MCF 10A (cell line): ENCODE measurements at regions not wholly inside any gene's neighbourhood (a gene's known extent, or its start where the extent isn't known, plus 50 kb on each side); places are given as distances from the start of the nearest gene placed in this dataset.

Experiments used
- BruUV-seq: library from RNA; stranded (reverse); fragments of 400-500 nt; replicated peaks from 2 replicates; lab custom pipeline; 2021; lab: Mats Ljungman, UMichigan
- CTCF ChIA-PET: fragments of 300-600 bp; sonication (Branson Sonifier 250); formaldehyde crosslinking; extraction: SDS; loops from one replicate; lab custom pipeline; 2021; ENCODE audit warnings: antibody characterized with exemption, inconsistent platforms; lab: Yijun Ruan, JAX
- POLR2A ChIA-PET: fragments of 300-600, 350-650 bp; sonication (Branson Sonifier 250); formaldehyde crosslinking; extraction: SDS; loops from one replicate; lab custom pipeline; 2020; ENCODE audit warnings: antibody characterized with exemption, inconsistent platforms; lab: Yijun Ruan, JAX
- DNase-seq: peaks from one replicate; pipeline ENCODE4 v3.0.0-alpha.2; 2018; ENCODE audit not compliant: unreplicated experiment
- H3K27ac Mint-ChIP-seq: one replicate; pipeline ENCODE4 v1.8.0; 2022; ENCODE audit warnings: mild to moderate bottlenecking, low read depth, mixed read lengths; ENCODE audit not compliant: unreplicated experiment
- H3K27me3 Mint-ChIP-seq: one replicate; pipeline ENCODE4 v1.8.0; 2022; ENCODE audit warnings: mixed read lengths; ENCODE audit not compliant: insufficient read depth, unreplicated experiment
- H3K36me3 Mint-ChIP-seq: one replicate; pipeline ENCODE4 v1.8.0; 2022; ENCODE audit warnings: mild to moderate bottlenecking, moderate library complexity, mixed read lengths; ENCODE audit not compliant: insufficient read depth, unreplicated experiment
- H3K4me1 Mint-ChIP-seq: one replicate; pipeline ENCODE4 v1.8.0; 2022; ENCODE audit warnings: mixed read lengths; ENCODE audit not compliant: insufficient read depth, unreplicated experiment
- H3K4me3 Mint-ChIP-seq: one replicate; pipeline ENCODE4 v1.8.0; 2022; ENCODE audit warnings: mild to moderate bottlenecking, moderate library complexity, mixed read lengths; ENCODE audit not compliant: unreplicated experiment
- H3K9me3 Mint-ChIP-seq: one replicate; pipeline ENCODE4 v1.8.0; 2022; ENCODE audit warnings: mixed read lengths; ENCODE audit not compliant: unreplicated experiment
- CTCF ChIP-seq: fragments of 200-600 bp; IDR thresholded peaks from one replicate; pipeline ENCODE4 v1.8.0; 2022; ENCODE audit warnings: antibody characterized with exemption, mild to moderate bottlenecking; ENCODE audit not compliant: unreplicated experiment
- intact Hi-C: fragments of 100-400 bp; cut with micrococcal nuclease; formaldehyde crosslinking; loops from 2 replicates; pipeline ENCODE4 v1.14.1; 2022

GRCh38 chr10:75335983-75336382, 65.6 kb downstream of the ZNF503 start:
- ChIA-PET POLR2A (no interaction called here), CTCF (interaction anchor here (0.6 kb wide), 1 partner anchor 46 kb away, joined by 3 read pairs; no protein-coding TSS in a partner anchor)
- intact Hi-C loops: no loop called here
- H3K27ac Mint-ChIP-seq: no peak overlapping the region
- TF ChIP-seq CTCF: no peak
- no TSS peak for BruUV-seq
- no peak for DNase-seq
- peaks cover 8% of the 10 kb centered on the region for H3K9me3 Mint-ChIP-seq
- peaks cover 6% of the 10 kb centered on the region for H3K36me3 Mint-ChIP-seq
- no peak overlapping the region for H3K4me3 Mint-ChIP-seq
- no peaks in the 10 kb centered on the region for H3K27me3 Mint-ChIP-seq
- no peaks in the 10 kb centered on the region for H3K4me1 Mint-ChIP-seq

GRCh38 chr10:75335191-75335590, 66.4 kb downstream of the ZNF503 start:
- DNase-seq: no peak
- peaks cover 8% of the 10 kb centered on the region for H3K9me3 Mint-ChIP-seq
- H3K4me3 Mint-ChIP-seq: no peak overlapping the region
- intact Hi-C loops: no loop called here
- no TSS peak for BruUV-seq
- no peak overlapping the region for H3K27ac Mint-ChIP-seq
- ChIA-PET CTCF (no interaction called here), POLR2A (no interaction called here)
- peaks cover 6% of the 10 kb centered on the region for H3K36me3 Mint-ChIP-seq
- H3K27me3 Mint-ChIP-seq: no peaks in the 10 kb centered on the region
- no peak for TF ChIP-seq CTCF
- H3K4me1 Mint-ChIP-seq: no peaks in the 10 kb centered on the region

GRCh38 chr10:75334720-75335119, 66.8 kb downstream of the ZNF503 start:
- Mint-ChIP-seq H3K27me3 (no peaks in the 10 kb centered on the region), H3K9me3 (peaks cover 8% of the 10 kb centered on the region), H3K27ac (no peak overlapping the region), H3K36me3 (peaks cover 6% of the 10 kb centered on the region), H3K4me1 (no peaks in the 10 kb centered on the region), H3K4me3 (no peak overlapping the region)
- BruUV-seq: no TSS peak
- CTCF ChIA-PET: no interaction called here
- no peak for TF ChIP-seq CTCF
- POLR2A ChIA-PET: no interaction called here
- intact Hi-C loops: no loop called here
- DNase-seq: no peak

GRCh38 chr10:75332081-75332480, 69.5 kb downstream of the ZNF503 start:
- ChIA-PET POLR2A (interaction anchor here (0.7 kb wide), 1 partner anchor 1182 kb away, joined by 3 read pairs; the partner anchor contains the start of gene AP3M1), CTCF (interaction anchor here (0.7 kb wide), 1 partner anchor 68 kb away, joined by 3 read pairs; no protein-coding TSS in a partner anchor)
- no peak for TF ChIP-seq CTCF
- H3K4me1 Mint-ChIP-seq: no peaks in the 10 kb centered on the region
- peaks cover 6% of the 10 kb centered on the region for H3K36me3 Mint-ChIP-seq
- no peak overlapping the region for H3K4me3 Mint-ChIP-seq
- BruUV-seq: no TSS peak
- intact Hi-C loops: no loop called here
- peaks cover 8% of the 10 kb centered on the region for H3K9me3 Mint-ChIP-seq
- DNase-seq: no peak
- H3K27ac Mint-ChIP-seq: no peak overlapping the region
- no peaks in the 10 kb centered on the region for H3K27me3 Mint-ChIP-seq
